ENCODE measurements at regions not wholly inside any gene's neighbourhood (a gene's known extent, or its start where the extent isn't known, plus 50 kb on each side); places are given as distances from the start of the nearest gene placed in this dataset.

- peak overlapping the region; percentile 35 to 52 for H3K4me3 ChIP-seq (replicated peaks in 1 of 2; ENCODE audit: low read depth in 2 of 2, low read length in 2 of 2)
- no peak for TF ChIP-seq CTCF (IDR thresholded peaks at IDR 0.05; ENCODE audit: low read depth, low read length)
- peak; percentile 83 to 89 for DNase-seq (ENCODE audit: low read depth in 2 of 2)
Observed at GRCh38 chr21:16420031-16420724, 690.4 kb downstream of the USP25 start.

- peak overlapping the region; percentile 35 to 52 for H3K4me3 ChIP-seq (replicated peaks in 1 of 2; ENCODE audit: low read depth in 2 of 2, low read length in 2 of 2)
- no peak for TF ChIP-seq CTCF (IDR thresholded peaks at IDR 0.05; ENCODE audit: low read depth, low read length)
- peak in 1 of 2 donors; percentile 9 for DNase-seq (ENCODE audit: low read depth in 2 of 2)
Observed at GRCh38 chr21:16421007-16421406, 691.2 kb downstream of the USP25 start.

- no peak overlapping the region for H3K4me3 ChIP-seq (replicated peaks in 1 of 2; ENCODE audit: low read depth in 2 of 2, low read length in 2 of 2)
- TF ChIP-seq CTCF (IDR thresholded peaks at IDR 0.05; ENCODE audit: low read depth, low read length), result no peak
- DNase-seq (ENCODE audit: low read depth in 2 of 2), result no peak
Observed at GRCh38 chr21:16421965-16422364, 692.2 kb downstream of the USP25 start.

GRCh38 chr21:16422702-16423101 lies 692.9 kb downstream of the USP25 start:
- peak; percentile 34 to 45 for DNase-seq (ENCODE audit: low read depth in 2 of 2)
- no peak for TF ChIP-seq CTCF (IDR thresholded peaks at IDR 0.05; ENCODE audit: low read depth, low read length)
- no peak overlapping the region for H3K4me3 ChIP-seq (replicated peaks in 1 of 2; ENCODE audit: low read depth in 2 of 2, low read length in 2 of 2)

- no peak for TF ChIP-seq CTCF (IDR thresholded peaks at IDR 0.05; ENCODE audit: low read depth, low read length)
- DNase-seq (ENCODE audit: low read depth in 2 of 2), result peak; percentile 25 to 34
- peak overlapping the region; percentile 24 to 28 for H3K4me3 ChIP-seq (replicated peaks in 1 of 2; ENCODE audit: low read depth in 2 of 2, low read length in 2 of 2)
Observed at GRCh38 chr21:16423921-16424320, 694.1 kb downstream of the USP25 start.

GRCh38 chr21:16424331-16424751 lies 694.6 kb downstream of the USP25 start:
- peak overlapping the region; percentile 24 to 28 for H3K4me3 ChIP-seq (replicated peaks in 1 of 2; ENCODE audit: low read depth in 2 of 2, low read length in 2 of 2)
- no peak for TF ChIP-seq CTCF (IDR thresholded peaks at IDR 0.05; ENCODE audit: low read depth, low read length)
- DNase-seq (ENCODE audit: low read depth in 2 of 2), result peak; percentile 63 to 69

GRCh38 chr21:16425376-16425775 lies 695.6 kb downstream of the USP25 start:
- no peak for TF ChIP-seq CTCF (IDR thresholded peaks at IDR 0.05; ENCODE audit: low read depth, low read length)
- H3K4me3 ChIP-seq (replicated peaks in 1 of 2; ENCODE audit: low read depth in 2 of 2, low read length in 2 of 2), result no peak overlapping the region
- no peak for DNase-seq (ENCODE audit: low read depth in 2 of 2)
